ENCODE measurements at regions not wholly inside any gene's neighbourhood (a gene's known extent, or its start where the extent isn't known, plus 50 kb on each side); places are given as distances from the start of the nearest gene placed in this dataset.

GRCh38 chr7:67857698-67858097, 861.1 kb downstream of the TYW1 start:
- Mint-ChIP-seq H3K27me3 (ENCODE audit: insufficient read depth, low read depth, poor library complexity) (peaks cover 1% of the 10 kb centered on the region), H3K36me3 (ENCODE audit: low read depth) (peaks cover 57% of the 10 kb centered on the region), H3K27ac (no peak overlapping the region), H3K4me1 (no peaks in the 10 kb centered on the region), H3K9me3 (peaks cover 99% of the 10 kb centered on the region), H3K4me3 (no peak overlapping the region)
- TF ChIP-seq EZH2 (IDR thresholded peaks at IDR 0.05; ENCODE audit: low read depth, unreplicated experiment) (no peak), JUNB (IDR thresholded peaks at IDR 0.05; ENCODE audit: unreplicated experiment) (no peak), NANOG (IDR thresholded peaks at IDR 0.05; ENCODE audit: borderline replicate concordance) (no peak)
- Histone ChIP-seq H2AFZ (no peak overlapping the region), H3K36me3 (ENCODE audit: insufficient read depth) (no peaks in the 10 kb centered on the region; the same call in 1 of the 2 replicates), H3K27ac (ENCODE audit: low read depth) (no peak overlapping the region), H3K4me2 (no peak overlapping the region), H3K27me3 (ENCODE audit: insufficient read depth) (no peaks in the 10 kb centered on the region), H3K4me1 (ENCODE audit: insufficient read depth) (no peaks in the 10 kb centered on the region), H3K9me2 (ENCODE audit: insufficient read depth) (no peaks in the 10 kb centered on the region), H3K79me2 (replicated peaks; ENCODE audit: insufficient read depth) (no peaks in the 10 kb centered on the region), H3F3A (replicated peaks; ENCODE audit: low read depth) (no peaks in the 10 kb centered on the region), H3K4me3 (no peak overlapping the region), H4K20me1 (replicated peaks; ENCODE audit: insufficient read depth) (no peaks in the 10 kb centered on the region)
- DNase-seq (ENCODE audit: low spot score) (no peak), ATAC-seq (no peak)

GRCh38 chr7:67858931-67859330, 862.3 kb downstream of the TYW1 start:
- Histone ChIP-seq H3K27me3 (ENCODE audit: insufficient read depth) (no peaks in the 10 kb centered on the region), H3F3A (replicated peaks; ENCODE audit: low read depth) (no peaks in the 10 kb centered on the region), H3K27ac (ENCODE audit: low read depth) (no peak overlapping the region), H3K79me2 (replicated peaks; ENCODE audit: insufficient read depth) (no peaks in the 10 kb centered on the region), H3K4me3 (no peak overlapping the region), H3K4me2 (no peak overlapping the region), H3K4me1 (ENCODE audit: insufficient read depth) (no peaks in the 10 kb centered on the region), H3K36me3 (ENCODE audit: insufficient read depth) (no peaks in the 10 kb centered on the region; the same call in 1 of the 2 replicates), H4K20me1 (replicated peaks; ENCODE audit: insufficient read depth) (no peaks in the 10 kb centered on the region), H3K9me2 (ENCODE audit: insufficient read depth) (no peaks in the 10 kb centered on the region), H2AFZ (no peak overlapping the region)
- Mint-ChIP-seq H3K4me1 (no peaks in the 10 kb centered on the region), H3K36me3 (ENCODE audit: low read depth) (peaks cover 51% of the 10 kb centered on the region), H3K27me3 (ENCODE audit: insufficient read depth, low read depth, poor library complexity) (no peaks in the 10 kb centered on the region), H3K4me3 (no peak overlapping the region), H3K27ac (no peak overlapping the region), H3K9me3 (peaks cover 99% of the 10 kb centered on the region)
- DNase-seq (ENCODE audit: low spot score) (no peak), ATAC-seq (no peak)
- no peak for TF ChIP-seq ZNF331 (CRISPR knock-in tag; IDR thresholded peaks at IDR 0.05; ENCODE audit: low read depth)
- TF ChIP-seq EZH2 (IDR thresholded peaks at IDR 0.05; ENCODE audit: low read depth, unreplicated experiment), result no peak
- TF ChIP-seq JUNB (IDR thresholded peaks at IDR 0.05; ENCODE audit: unreplicated experiment), result no peak
- TF ChIP-seq CREB1 (CRISPR knock-in tag; IDR thresholded peaks at IDR 0.05; ENCODE audit: low read depth), result no peak
- TF ChIP-seq, protein P1, sequence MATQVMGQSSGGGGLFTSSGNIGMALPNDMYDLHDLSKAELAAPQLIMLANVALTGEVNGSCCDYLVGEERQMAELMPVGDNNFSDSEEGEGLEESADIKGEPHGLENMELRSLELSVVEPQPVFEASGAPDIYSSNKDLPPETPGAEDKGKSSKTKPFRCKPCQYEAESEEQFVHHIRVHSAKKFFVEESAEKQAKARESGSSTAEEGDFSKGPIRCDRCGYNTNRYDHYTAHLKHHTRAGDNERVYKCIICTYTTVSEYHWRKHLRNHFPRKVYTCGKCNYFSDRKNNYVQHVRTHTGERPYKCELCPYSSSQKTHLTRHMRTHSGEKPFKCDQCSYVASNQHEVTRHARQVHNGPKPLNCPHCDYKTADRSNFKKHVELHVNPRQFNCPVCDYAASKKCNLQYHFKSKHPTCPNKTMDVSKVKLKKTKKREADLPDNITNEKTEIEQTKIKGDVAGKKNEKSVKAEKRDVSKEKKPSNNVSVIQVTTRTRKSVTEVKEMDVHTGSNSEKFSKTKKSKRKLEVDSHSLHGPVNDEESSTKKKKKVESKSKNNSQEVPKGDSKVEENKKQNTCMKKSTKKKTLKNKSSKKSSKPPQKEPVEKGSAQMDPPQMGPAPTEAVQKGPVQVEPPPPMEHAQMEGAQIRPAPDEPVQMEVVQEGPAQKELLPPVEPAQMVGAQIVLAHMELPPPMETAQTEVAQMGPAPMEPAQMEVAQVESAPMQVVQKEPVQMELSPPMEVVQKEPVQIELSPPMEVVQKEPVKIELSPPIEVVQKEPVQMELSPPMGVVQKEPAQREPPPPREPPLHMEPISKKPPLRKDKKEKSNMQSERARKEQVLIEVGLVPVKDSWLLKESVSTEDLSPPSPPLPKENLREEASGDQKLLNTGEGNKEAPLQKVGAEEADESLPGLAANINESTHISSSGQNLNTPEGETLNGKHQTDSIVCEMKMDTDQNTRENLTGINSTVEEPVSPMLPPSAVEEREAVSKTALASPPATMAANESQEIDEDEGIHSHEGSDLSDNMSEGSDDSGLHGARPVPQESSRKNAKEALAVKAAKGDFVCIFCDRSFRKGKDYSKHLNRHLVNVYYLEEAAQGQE (IDR thresholded peaks at IDR 0.05; ENCODE audit: unreplicated experiment), result no peak
- TF ChIP-seq, protein P2, sequence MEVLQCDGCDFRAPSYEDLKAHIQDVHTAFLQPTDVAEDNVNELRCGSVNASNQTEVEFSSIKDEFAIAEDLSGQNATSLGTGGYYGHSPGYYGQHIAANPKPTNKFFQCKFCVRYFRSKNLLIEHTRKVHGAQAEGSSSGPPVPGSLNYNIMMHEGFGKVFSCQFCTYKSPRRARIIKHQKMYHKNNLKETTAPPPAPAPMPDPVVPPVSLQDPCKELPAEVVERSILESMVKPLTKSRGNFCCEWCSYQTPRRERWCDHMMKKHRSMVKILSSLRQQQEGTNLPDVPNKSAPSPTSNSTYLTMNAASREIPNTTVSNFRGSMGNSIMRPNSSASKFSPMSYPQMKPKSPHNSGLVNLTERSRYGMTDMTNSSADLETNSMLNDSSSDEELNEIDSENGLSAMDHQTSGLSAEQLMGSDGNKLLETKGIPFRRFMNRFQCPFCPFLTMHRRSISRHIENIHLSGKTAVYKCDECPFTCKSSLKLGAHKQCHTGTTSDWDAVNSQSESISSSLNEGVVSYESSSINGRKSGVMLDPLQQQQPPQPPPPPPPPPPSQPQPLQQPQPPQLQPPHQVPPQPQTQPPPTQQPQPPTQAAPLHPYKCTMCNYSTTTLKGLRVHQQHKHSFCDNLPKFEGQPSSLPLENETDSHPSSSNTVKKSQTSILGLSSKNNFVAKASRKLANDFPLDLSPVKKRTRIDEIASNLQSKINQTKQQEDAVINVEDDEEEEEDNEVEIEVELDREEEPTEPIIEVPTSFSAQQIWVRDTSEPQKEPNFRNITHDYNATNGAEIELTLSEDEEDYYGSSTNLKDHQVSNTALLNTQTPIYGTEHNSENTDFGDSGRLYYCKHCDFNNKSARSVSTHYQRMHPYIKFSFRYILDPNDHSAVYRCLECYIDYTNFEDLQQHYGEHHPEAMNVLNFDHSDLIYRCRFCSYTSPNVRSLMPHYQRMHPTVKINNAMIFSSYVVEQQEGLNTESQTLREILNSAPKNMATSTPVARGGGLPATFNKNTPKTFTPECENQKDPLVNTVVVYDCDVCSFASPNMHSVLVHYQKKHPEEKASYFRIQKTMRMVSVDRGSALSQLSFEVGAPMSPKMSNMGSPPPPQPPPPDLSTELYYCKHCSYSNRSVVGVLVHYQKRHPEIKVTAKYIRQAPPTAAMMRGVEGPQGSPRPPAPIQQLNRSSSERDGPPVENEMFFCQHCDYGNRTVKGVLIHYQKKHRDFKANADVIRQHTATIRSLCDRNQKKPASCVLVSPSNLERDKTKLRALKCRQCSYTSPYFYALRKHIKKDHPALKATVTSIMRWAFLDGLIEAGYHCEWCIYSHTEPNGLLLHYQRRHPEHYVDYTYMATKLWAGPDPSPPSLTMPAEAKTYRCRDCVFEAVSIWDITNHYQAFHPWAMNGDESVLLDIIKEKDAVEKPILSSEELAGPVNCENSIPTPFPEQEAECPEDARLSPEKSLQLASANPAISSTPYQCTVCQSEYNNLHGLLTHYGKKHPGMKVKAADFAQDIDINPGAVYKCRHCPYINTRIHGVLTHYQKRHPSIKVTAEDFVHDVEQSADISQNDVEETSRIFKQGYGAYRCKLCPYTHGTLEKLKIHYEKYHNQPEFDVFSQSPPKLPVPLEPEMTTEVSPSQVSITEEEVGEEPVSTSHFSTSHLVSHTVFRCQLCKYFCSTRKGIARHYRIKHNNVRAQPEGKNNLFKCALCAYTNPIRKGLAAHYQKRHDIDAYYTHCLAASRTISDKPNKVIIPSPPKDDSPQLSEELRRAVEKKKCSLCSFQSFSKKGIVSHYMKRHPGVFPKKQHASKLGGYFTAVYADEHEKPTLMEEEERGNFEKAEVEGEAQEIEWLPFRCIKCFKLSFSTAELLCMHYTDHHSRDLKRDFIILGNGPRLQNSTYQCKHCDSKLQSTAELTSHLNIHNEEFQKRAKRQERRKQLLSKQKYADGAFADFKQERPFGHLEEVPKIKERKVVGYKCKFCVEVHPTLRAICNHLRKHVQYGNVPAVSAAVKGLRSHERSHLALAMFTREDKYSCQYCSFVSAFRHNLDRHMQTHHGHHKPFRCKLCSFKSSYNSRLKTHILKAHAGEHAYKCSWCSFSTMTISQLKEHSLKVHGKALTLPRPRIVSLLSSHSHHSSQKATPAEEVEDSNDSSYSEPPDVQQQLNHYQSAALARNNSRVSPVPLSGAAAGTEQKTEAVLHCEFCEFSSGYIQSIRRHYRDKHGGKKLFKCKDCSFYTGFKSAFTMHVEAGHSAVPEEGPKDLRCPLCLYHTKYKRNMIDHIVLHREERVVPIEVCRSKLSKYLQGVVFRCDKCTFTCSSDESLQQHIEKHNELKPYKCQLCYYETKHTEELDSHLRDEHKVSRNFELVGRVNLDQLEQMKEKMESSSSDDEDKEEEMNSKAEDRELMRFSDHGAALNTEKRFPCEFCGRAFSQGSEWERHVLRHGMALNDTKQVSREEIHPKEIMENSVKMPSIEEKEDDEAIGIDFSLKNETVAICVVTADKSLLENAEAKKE (CRISPR knock-in tag; IDR thresholded peaks at IDR 0.05), result no peak
- no peak for TF ChIP-seq POLR2AphosphoS5 (IDR thresholded peaks at IDR 0.05; ENCODE audit: low read depth)
- no peak for TF ChIP-seq CTCF (conservative IDR thresholded peaks at IDR 0.05; ENCODE audit: low read depth in 2 of 2)
- no peak for TF ChIP-seq EZH2phosphoT487 (IDR thresholded peaks at IDR 0.05; ENCODE audit: unreplicated experiment)
- no peak for TF ChIP-seq STAT1 (IDR thresholded peaks at IDR 0.05; ENCODE audit: unreplicated experiment)
- TF ChIP-seq ZNF114 (CRISPR knock-in tag; IDR thresholded peaks at IDR 0.05), result no peak
